HEK293T (cell line): ENCODE measurements at regions not wholly inside any gene's neighbourhood (a gene's known extent, or its start where the extent isn't known, plus 50 kb on each side); places are given as distances from the start of the nearest gene placed in this dataset.

Source experiments
- BHLHE40 ChIP-seq: fragments of 450-650 bp; IDR thresholded peaks from 2 replicates; pipeline ENCODE4 v1.6.1; 2016; ENCODE audit warnings: mild to moderate bottlenecking, moderate library complexity, borderline replicate concordance
- FOXA1 ChIP-seq: fragments of 450-650 bp; IDR thresholded peaks from 2 replicates; pipeline ENCODE4 v1.6.1; 2016; ENCODE audit warnings: mild to moderate bottlenecking
- FOXK2 ChIP-seq: fragments of 450-650 bp; IDR thresholded peaks from 2 replicates; pipeline ENCODE4 v1.6.1; 2016; ENCODE audit warnings: mild to moderate bottlenecking
- HDGF ChIP-seq: fragments of 450-650 bp; IDR thresholded peaks from 2 replicates; pipeline ENCODE4 v1.6.1; 2017; ENCODE audit warnings: antibody characterized with exemption, borderline replicate concordance
- LEF1 ChIP-seq: fragments of 450-650 bp; IDR thresholded peaks from 2 replicates; pipeline ENCODE4 v1.6.1; 2017; ENCODE audit warnings: mild to moderate bottlenecking, borderline replicate concordance
- NFRKB ChIP-seq: fragments of 450-650 bp; IDR thresholded peaks from 2 replicates; pipeline ENCODE4 v1.6.1; 2016; ENCODE audit warnings: mild to moderate bottlenecking, moderate library complexity
- SP1 ChIP-seq: fragments of 450-650 bp; IDR thresholded peaks from 2 replicates; pipeline ENCODE4 v1.6.1; 2017
- SUZ12 ChIP-seq: fragments of 450-650 bp; IDR thresholded peaks from 2 replicates; pipeline ENCODE4 v1.6.1; 2016; ENCODE audit warnings: mild to moderate bottlenecking
- TF ChIP-seq, protein P1 (sequence below): fragments of 450-650 bp; IDR thresholded peaks from 2 replicates; pipeline ENCODE4 v1.6.1; 2016

DNA sequence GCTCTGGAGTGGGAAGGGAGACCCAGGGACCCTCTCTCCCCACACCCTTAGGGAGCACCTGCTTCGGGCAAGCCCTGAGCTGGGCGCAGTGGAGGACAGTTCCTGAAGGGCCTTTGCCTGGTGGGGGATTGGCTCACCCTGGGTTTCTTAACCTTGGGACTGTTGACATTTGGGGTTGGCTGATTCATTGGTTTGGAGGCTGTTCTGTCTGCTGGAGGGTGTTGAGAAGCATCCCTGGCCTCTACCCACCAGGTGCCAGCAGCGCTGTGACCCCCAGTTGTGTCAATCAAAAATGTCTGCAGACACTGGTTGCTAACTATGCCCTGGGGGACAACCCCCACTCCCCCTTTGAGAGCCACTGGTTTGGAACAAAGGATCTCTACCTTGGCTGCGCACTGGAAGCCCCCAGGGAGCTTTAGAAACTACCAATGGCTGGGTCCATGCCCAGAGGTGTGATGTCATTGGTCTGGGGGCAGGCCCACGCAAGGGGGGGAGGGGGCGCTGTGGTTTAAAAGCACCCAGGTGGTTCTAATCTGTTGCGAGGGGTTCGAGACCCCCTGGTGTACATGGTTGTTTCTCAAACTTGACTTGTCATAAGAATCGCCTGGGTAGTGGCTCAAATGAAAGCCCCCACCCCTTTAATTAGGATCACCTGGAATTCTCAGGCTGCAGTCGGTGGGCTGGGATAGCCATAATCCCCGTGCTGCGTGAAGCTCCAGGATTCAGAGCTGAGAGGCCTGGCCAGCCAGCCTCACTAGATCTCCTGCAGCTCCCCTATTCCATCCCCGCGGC lies 151.9 kb upstream of the GSE1 start:
- TF ChIP-seq FOXA1 = no peak
- TF ChIP-seq BHLHE40 = no peak
- TF ChIP-seq SP1 = no peak
- no peak for TF ChIP-seq HDGF
- TF ChIP-seq, protein P1, sequence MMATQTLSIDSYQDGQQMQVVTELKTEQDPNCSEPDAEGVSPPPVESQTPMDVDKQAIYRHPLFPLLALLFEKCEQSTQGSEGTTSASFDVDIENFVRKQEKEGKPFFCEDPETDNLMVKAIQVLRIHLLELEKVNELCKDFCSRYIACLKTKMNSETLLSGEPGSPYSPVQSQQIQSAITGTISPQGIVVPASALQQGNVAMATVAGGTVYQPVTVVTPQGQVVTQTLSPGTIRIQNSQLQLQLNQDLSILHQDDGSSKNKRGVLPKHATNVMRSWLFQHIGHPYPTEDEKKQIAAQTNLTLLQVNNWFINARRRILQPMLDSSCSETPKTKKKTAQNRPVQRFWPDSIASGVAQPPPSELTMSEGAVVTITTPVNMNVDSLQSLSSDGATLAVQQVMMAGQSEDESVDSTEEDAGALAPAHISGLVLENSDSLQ = no peak; the same call in 1 of the 2 replicates
- no peak for TF ChIP-seq LEF1
- no peak for TF ChIP-seq FOXK2
- TF ChIP-seq SUZ12 = no peak
- no peak for TF ChIP-seq NFRKB
